ENCODE measurements at regions not wholly inside any gene's neighbourhood (a gene's known extent, or its start where the extent isn't known, plus 50 kb on each side); places are given as distances from the start of the nearest gene placed in this dataset.

GRCh38 chr7:45295222-45295621 is 137.6 kb downstream of the RAMP3 start:
- TF ChIP-seq TCF4 (CRISPR knock-in tag; IDR thresholded peaks at IDR 0.05; ENCODE audit: borderline replicate concordance) (peak; percentile 76), TOX (CRISPR knock-in tag; IDR thresholded peaks at IDR 0.05; ENCODE audit: borderline replicate concordance) (no peak), POU6F1 (CRISPR knock-in tag; IDR thresholded peaks at IDR 0.05; ENCODE audit: borderline replicate concordance, low read depth) (no peak), ZNF8 (CRISPR knock-in tag; IDR thresholded peaks at IDR 0.05) (no peak), OSR1 (CRISPR knock-in tag; IDR thresholded peaks at IDR 0.05) (no peak)

Data from SK-N-SH treated with all-trans-retinoic acid at 6 μM for 48 hours (cell line).